ENCODE measurements at regions not wholly inside any gene's neighbourhood (a gene's known extent, or its start where the extent isn't known, plus 50 kb on each side); places are given as distances from the start of the nearest gene placed in this dataset.
"Not testable (repeated sequence)": the region's sequence is repeated elsewhere in the genome, so short reads cannot be mapped to it uniquely, and the experiment has no call there.

DNA sequence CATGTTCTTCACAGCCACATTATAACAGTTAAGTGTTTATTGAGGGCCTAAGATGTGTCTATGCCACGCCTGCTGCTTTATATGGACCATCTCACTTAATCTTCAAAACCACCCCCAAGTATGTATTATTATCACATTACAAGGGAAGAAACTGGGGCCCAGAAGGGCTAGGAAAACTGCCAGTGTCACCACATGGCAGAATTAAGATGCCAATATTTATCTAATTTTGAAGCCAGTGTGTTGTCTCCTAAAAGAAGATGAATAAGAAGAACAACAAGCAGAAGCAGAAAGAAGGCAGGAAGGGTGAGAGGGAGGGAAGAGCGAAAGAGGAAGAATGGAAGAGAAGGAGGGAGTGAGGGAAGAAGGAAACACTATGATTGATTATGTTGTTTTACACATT, 491.3 kb upstream of the IL12A start:
- DNase-seq: no peak
- peaks cover 1% of the 10 kb centered on the region for H3K9me3 Mint-ChIP-seq (ENCODE audit: unreplicated experiment)
- TF ChIP-seq, protein P1, sequence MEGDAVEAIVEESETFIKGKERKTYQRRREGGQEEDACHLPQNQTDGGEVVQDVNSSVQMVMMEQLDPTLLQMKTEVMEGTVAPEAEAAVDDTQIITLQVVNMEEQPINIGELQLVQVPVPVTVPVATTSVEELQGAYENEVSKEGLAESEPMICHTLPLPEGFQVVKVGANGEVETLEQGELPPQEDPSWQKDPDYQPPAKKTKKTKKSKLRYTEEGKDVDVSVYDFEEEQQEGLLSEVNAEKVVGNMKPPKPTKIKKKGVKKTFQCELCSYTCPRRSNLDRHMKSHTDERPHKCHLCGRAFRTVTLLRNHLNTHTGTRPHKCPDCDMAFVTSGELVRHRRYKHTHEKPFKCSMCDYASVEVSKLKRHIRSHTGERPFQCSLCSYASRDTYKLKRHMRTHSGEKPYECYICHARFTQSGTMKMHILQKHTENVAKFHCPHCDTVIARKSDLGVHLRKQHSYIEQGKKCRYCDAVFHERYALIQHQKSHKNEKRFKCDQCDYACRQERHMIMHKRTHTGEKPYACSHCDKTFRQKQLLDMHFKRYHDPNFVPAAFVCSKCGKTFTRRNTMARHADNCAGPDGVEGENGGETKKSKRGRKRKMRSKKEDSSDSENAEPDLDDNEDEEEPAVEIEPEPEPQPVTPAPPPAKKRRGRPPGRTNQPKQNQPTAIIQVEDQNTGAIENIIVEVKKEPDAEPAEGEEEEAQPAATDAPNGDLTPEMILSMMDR (IDR thresholded peaks at IDR 0.05; ENCODE audit: partially characterized antibody, unreplicated experiment): no peak
- H3K4me3 Mint-ChIP-seq (ENCODE audit: unreplicated experiment): no peak overlapping the region
- no peaks in the 10 kb centered on the region for H3K4me1 Mint-ChIP-seq (ENCODE audit: low read depth, unreplicated experiment)
- H3K27ac Mint-ChIP-seq (ENCODE audit: unreplicated experiment): no peak overlapping the region
- peaks cover 2% of the 10 kb centered on the region for H3K36me3 Mint-ChIP-seq (ENCODE audit: unreplicated experiment)
- no peaks in the 10 kb centered on the region for H3K27me3 Mint-ChIP-seq (ENCODE audit: unreplicated experiment)

DNA sequence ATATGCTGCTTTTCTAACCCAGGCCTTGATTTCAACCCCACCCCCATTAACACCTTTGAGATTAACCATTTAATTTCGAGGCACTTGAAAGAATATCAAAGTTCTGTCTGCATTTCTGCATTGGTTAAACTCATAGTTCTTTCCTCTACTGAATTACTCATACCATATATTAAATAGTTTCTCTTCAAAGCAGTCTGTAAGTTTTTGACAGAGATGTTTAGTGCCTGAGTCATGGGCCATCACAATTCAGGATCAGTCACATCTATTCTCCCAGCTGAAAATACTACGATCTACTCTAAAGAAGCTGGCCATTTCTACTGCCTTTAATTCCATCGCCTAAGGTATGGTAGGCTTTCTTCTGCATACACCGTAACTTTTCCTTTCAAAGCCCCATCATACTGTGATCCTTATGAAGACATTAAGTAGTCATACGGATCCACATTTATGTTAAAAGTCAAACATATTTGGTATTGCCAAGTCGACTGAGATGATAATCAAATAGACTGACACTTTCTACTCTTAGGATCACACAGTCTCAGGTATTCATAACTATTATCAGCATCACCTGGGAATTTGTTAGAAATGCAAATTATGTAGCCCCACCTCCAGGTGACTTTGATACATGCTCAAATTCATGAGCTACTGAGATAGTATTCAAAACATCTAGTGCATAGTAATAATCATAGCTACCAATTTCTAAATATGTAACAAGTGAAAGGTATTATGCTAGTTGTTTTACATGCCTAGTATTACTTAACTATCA, 489.4 kb upstream of the IL12A start:
- Mint-ChIP-seq H3K27me3 (ENCODE audit: unreplicated experiment) (peaks cover 1% of the 10 kb centered on the region), H3K36me3 (ENCODE audit: unreplicated experiment) (no peaks in the 10 kb centered on the region), H3K4me1 (ENCODE audit: low read depth, unreplicated experiment) (no peaks in the 10 kb centered on the region), H3K9me3 (ENCODE audit: unreplicated experiment) (no peaks in the 10 kb centered on the region), H3K27ac (ENCODE audit: unreplicated experiment) (no peak overlapping the region), H3K4me3 (ENCODE audit: unreplicated experiment) (no peak overlapping the region)
- no peak for DNase-seq
- TF ChIP-seq, protein P1 (IDR thresholded peaks at IDR 0.05; ENCODE audit: partially characterized antibody, unreplicated experiment): no peak

DNA sequence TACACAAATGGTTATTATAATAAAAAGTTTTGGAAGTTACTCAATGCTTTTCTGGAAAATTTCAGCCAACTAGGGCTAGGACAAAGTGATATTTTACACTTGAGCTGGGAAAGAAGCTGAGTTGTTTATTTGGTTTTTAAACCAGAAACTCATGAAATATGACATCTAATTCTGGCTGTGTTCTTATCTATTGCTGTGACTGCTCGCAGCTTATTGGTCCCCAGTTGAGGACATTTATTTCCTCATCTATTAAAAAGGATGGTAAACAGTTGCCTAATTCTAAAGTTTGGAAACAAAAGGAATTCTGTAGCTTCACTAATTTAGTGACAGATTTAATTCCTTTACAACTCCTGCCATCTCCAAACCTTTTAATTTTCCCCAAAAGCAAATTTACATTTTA, 487.6 kb upstream of the IL12A start:
- H3K36me3 Mint-ChIP-seq (ENCODE audit: unreplicated experiment): no peaks in the 10 kb centered on the region
- no peaks in the 10 kb centered on the region for H3K9me3 Mint-ChIP-seq (ENCODE audit: unreplicated experiment)
- TF ChIP-seq, protein P1 (IDR thresholded peaks at IDR 0.05; ENCODE audit: partially characterized antibody, unreplicated experiment): no peak
- no peaks in the 10 kb centered on the region for H3K4me1 Mint-ChIP-seq (ENCODE audit: low read depth, unreplicated experiment)
- peaks cover 1% of the 10 kb centered on the region for H3K27me3 Mint-ChIP-seq (ENCODE audit: unreplicated experiment)
- no peak overlapping the region for H3K27ac Mint-ChIP-seq (ENCODE audit: unreplicated experiment)
- DNase-seq: no peak
- H3K4me3 Mint-ChIP-seq (ENCODE audit: unreplicated experiment): no peak overlapping the region

DNA sequence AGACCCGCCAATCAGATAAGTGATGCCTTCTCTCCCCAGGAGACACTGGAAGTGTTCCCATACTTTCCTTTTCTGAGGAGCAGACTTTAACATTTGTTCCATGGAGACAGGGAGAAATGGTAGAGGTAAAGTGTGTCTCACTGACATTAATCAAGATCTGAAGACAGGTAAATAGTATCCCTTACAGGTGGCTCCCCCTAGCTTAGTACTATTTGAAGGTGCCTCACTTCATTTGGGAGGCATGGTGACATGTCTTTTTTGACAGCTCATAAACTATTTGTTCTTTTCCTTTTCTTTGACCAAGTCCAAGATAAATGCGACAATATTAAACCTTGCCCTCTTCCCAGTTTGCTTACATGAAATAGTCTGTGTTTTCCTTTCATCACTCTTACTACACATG, 485.6 kb upstream of the IL12A start:
- Mint-ChIP-seq H3K27me3 (ENCODE audit: unreplicated experiment) (peaks cover 1% of the 10 kb centered on the region), H3K9me3 (ENCODE audit: unreplicated experiment) (no peaks in the 10 kb centered on the region), H3K36me3 (ENCODE audit: unreplicated experiment) (no peaks in the 10 kb centered on the region), H3K4me3 (ENCODE audit: unreplicated experiment) (no peak overlapping the region), H3K27ac (ENCODE audit: unreplicated experiment) (no peak overlapping the region), H3K4me1 (ENCODE audit: low read depth, unreplicated experiment) (no peaks in the 10 kb centered on the region)
- no peak for DNase-seq
- TF ChIP-seq, protein P1 (IDR thresholded peaks at IDR 0.05; ENCODE audit: partially characterized antibody, unreplicated experiment): no peak

DNA sequence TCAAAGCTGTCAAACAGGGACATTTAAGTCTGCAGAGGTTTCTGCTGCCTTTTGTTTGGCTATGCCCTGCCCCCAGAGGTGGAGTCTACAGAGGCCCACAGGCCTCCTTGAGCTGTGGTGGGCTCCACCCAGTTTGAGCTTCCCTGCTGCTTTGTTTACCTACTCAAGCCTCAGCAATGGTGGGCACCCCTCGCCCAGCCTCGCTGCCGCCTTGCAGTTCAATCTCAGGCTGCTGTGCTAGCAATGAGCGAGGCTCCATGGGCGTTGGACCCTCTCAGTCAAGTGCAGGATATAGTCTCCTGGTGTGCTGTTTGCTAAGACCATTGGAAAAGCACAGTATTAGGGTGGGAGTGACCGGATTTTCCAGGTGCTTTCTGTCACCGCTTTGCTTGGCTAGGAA, 477.6 kb upstream of the IL12A start:
- not testable (repeated sequence) for H3K27ac Mint-ChIP-seq (ENCODE audit: unreplicated experiment)

More for the DNA sequence above, 477.6 kb upstream of the IL12A start:
- not testable (repeated sequence) for H3K4me1 Mint-ChIP-seq (ENCODE audit: low read depth, unreplicated experiment); H3K36me3 Mint-ChIP-seq (ENCODE audit: unreplicated experiment); DNase-seq; H3K4me3 Mint-ChIP-seq (ENCODE audit: unreplicated experiment); H3K9me3 Mint-ChIP-seq (ENCODE audit: unreplicated experiment); H3K27me3 Mint-ChIP-seq (ENCODE audit: unreplicated experiment)
